HG03108 (cell line): ENCODE measurements at regions not wholly inside any gene's neighbourhood (a gene's known extent, or its start where the extent isn't known, plus 50 kb on each side); places are given as distances from the start of the nearest gene placed in this dataset.

Experiments
- ATAC-seq: cut with Tn5 transposase; IDR thresholded peaks from one replicate; pipeline ENCODE4 v1.9.1; 2021; ENCODE audit warnings: moderate library complexity; ENCODE audit not compliant: unreplicated experiment

GRCh38 chr2:195606179-195606578, 50.8 kb upstream of the SLC39A10 start:
- no peak for ATAC-seq

GRCh38 chr2:195604706-195605105, 52.3 kb upstream of the SLC39A10 start:
- no peak for ATAC-seq

- ATAC-seq, result no peak
These were observed 53.0 kb upstream of the SLC39A10 start for GRCh38 chr2:195603998-195604397.

GRCh38 chr2:195603408-195603807, 53.6 kb upstream of the SLC39A10 start:
- no peak for ATAC-seq

GRCh38 chr2:195602687-195603086, 54.3 kb upstream of the SLC39A10 start:
- no peak for ATAC-seq

- no peak for ATAC-seq
These were observed 55.7 kb upstream of the SLC39A10 start for GRCh38 chr2:195601361-195601760.

- no peak for ATAC-seq
These were observed 56.2 kb upstream of the SLC39A10 start for GRCh38 chr2:195600778-195601177.

- ATAC-seq, result no peak
These were observed 60.2 kb upstream of the SLC39A10 start for GRCh38 chr2:195596840-195597239.

- ATAC-seq, result no peak
These were observed 61.2 kb upstream of the SLC39A10 start for GRCh38 chr2:195595825-195596224.

GRCh38 chr2:195594919-195595694, 61.9 kb upstream of the SLC39A10 start:
- ATAC-seq, result no peak

- ATAC-seq, result no peak
These were observed 62.8 kb upstream of the SLC39A10 start for GRCh38 chr2:195594248-195594647.

GRCh38 chr2:195592105-195592504, 64.9 kb upstream of the SLC39A10 start:
- no peak for ATAC-seq

- ATAC-seq, result no peak
These were observed 66.2 kb upstream of the SLC39A10 start for GRCh38 chr2:195590861-195591205.

- ATAC-seq, result no peak
These were observed 66.7 kb upstream of the SLC39A10 start for GRCh38 chr2:195590199-195590860.

- ATAC-seq, result no peak
These were observed 69.1 kb upstream of the SLC39A10 start for GRCh38 chr2:195587966-195588365.

GRCh38 chr2:195586062-195586714, 70.8 kb upstream of the SLC39A10 start:
- ATAC-seq, result no peak

GRCh38 chr2:195582188-195582587, 74.8 kb upstream of the SLC39A10 start:
- ATAC-seq, result no peak

- no peak for ATAC-seq
These were observed 77.1 kb upstream of the SLC39A10 start for GRCh38 chr2:195579776-195580555.

GRCh38 chr2:195575879-195576401, 81.1 kb upstream of the SLC39A10 start:
- peak; percentile 68 for ATAC-seq

GRCh38 chr2:195575016-195575415, 82.0 kb upstream of the SLC39A10 start:
- no peak for ATAC-seq

- ATAC-seq, result no peak
These were observed 82.7 kb upstream of the SLC39A10 start for GRCh38 chr2:195574312-195574711.
